H9 (cell line): ENCODE measurements at regions not wholly inside any gene's neighbourhood (a gene's known extent, or its start where the extent isn't known, plus 50 kb on each side); places are given as distances from the start of the nearest gene placed in this dataset.

Source experiments
- DNase-seq: peaks from one replicate; pipeline ENCODE4 v3.0.0-alpha.2; 2017
- H2AFZ ChIP-seq: one replicate; pipeline ENCODE4 v1.6.1; 2013; ENCODE audit warnings: mild to moderate bottlenecking, low read length, control low read depth, moderate library complexity
- H2AK5ac ChIP-seq: 2 replicates; pipeline ENCODE4 v1.6.1; 2013; ENCODE audit warnings: low read length, control low read depth, mixed read lengths; ENCODE audit not compliant: insufficient read length
- H2BK120ac ChIP-seq: one replicate; pipeline ENCODE4 v1.6.1; 2013; ENCODE audit warnings: low read depth, mild to moderate bottlenecking, low read length, control low read depth, inconsistent platforms; ENCODE audit not compliant: poor library complexity, severe bottlenecking
- H2BK12ac ChIP-seq: 2 replicates; pipeline ENCODE4 v1.6.1; 2013; ENCODE audit warnings: low read length, control low read depth, mixed read lengths, low read depth; ENCODE audit not compliant: insufficient read length
- H2BK15ac ChIP-seq: 2 replicates; pipeline ENCODE4 v1.6.1; 2013; ENCODE audit warnings: low read depth, low read length, control low read depth
- H2BK20ac ChIP-seq: one replicate; pipeline ENCODE4 v1.6.1; 2013; ENCODE audit warnings: low read depth, mild to moderate bottlenecking, low read length, control low read depth, inconsistent platforms; ENCODE audit not compliant: poor library complexity, severe bottlenecking
- H2BK5ac ChIP-seq: 2 replicates; pipeline ENCODE4 v1.6.1; 2013; ENCODE audit warnings: low read length, control low read depth, mixed read lengths; ENCODE audit not compliant: insufficient read length
- H3K14ac ChIP-seq: 2 replicates; pipeline ENCODE4 v1.6.1; 2013; ENCODE audit warnings: low read length, control low read depth; ENCODE audit not compliant: insufficient read depth
- H3K18ac ChIP-seq: 2 replicates; pipeline ENCODE4 v1.6.1; 2013; ENCODE audit warnings: low read depth, mild to moderate bottlenecking, mixed read lengths, low read length, control low read depth; ENCODE audit not compliant: insufficient read length
- H3K23ac ChIP-seq: 2 replicates; pipeline ENCODE4 v1.6.1; 2013; ENCODE audit warnings: low read length, control low read depth, mixed read lengths, low read depth; ENCODE audit not compliant: insufficient read length
- H3K23me2 ChIP-seq: 2 replicates; pipeline ENCODE4 v1.6.1; 2013; ENCODE audit warnings: low read depth, mild to moderate bottlenecking, mixed read lengths, low read length, control low read depth; ENCODE audit not compliant: insufficient read length, poor library complexity, severe bottlenecking
- H3K27ac ChIP-seq: 2 replicates; pipeline ENCODE4 v1.5.1; 2013; ENCODE audit warnings: low read length, control low read depth, mixed read lengths, low read depth; ENCODE audit not compliant: insufficient read length
- H3K27me3 ChIP-seq: 2 replicates; pipeline ENCODE4 v1.6.1; 2013; ENCODE audit warnings: low read length, control low read depth, inconsistent platforms; ENCODE audit not compliant: insufficient read depth
- H3K4ac ChIP-seq: 2 replicates; pipeline ENCODE4 v1.6.1; 2013; ENCODE audit warnings: low read depth, mild to moderate bottlenecking, control low read depth, inconsistent platforms, low read length, moderate library complexity
- H3K4me1 ChIP-seq: 2 replicates; pipeline ENCODE4 v1.6.1; 2013; ENCODE audit warnings: low read length, control low read depth, inconsistent platforms; ENCODE audit not compliant: insufficient read depth
- H3K4me2 ChIP-seq: 2 replicates; pipeline ENCODE4 v1.6.1; 2013; ENCODE audit warnings: low read length, control low read depth, mixed read lengths; ENCODE audit not compliant: insufficient read length, insufficient read depth
- H3K56ac ChIP-seq: 2 replicates; pipeline ENCODE4 v1.6.1; 2013; ENCODE audit warnings: low read depth, mild to moderate bottlenecking, mixed read lengths, low read length, control low read depth; ENCODE audit not compliant: insufficient read length
- H3K79me1 ChIP-seq: 2 replicates; pipeline ENCODE4 v1.6.1; 2013; ENCODE audit warnings: low read depth, mild to moderate bottlenecking, moderate library complexity, low read length, control low read depth, inconsistent platforms; ENCODE audit not compliant: insufficient read depth, poor library complexity, severe bottlenecking
- H3K79me2 ChIP-seq: 2 replicates; pipeline ENCODE4 v1.6.1; 2013; ENCODE audit warnings: low read length, control low read depth, inconsistent platforms; ENCODE audit not compliant: insufficient read depth
- H3K9ac ChIP-seq: 2 replicates; pipeline ENCODE4 v1.6.1; 2013; ENCODE audit warnings: low read length, control low read depth, mixed read lengths; ENCODE audit not compliant: insufficient read length; ENCODE audit errors: extremely low read depth
- H3K9me3 ChIP-seq: one replicate; pipeline ENCODE4 v1.6.1; 2013; ENCODE audit warnings: low read depth, low read length, inconsistent platforms; ENCODE audit not compliant: control insufficient read depth
- H3T11ph ChIP-seq: one replicate; pipeline ENCODE4 v1.6.1; 2013; ENCODE audit warnings: mild to moderate bottlenecking, low read length, control low read depth, inconsistent platforms
- H4K20me1 ChIP-seq: one replicate; pipeline ENCODE4 v1.6.1; 2013; ENCODE audit not compliant: control insufficient read depth, insufficient read length, insufficient read depth
- H4K5ac ChIP-seq: 2 replicates; pipeline ENCODE4 v1.6.1; 2013; ENCODE audit warnings: low read depth, mild to moderate bottlenecking, mixed read lengths, low read length, control low read depth; ENCODE audit not compliant: insufficient read length
- H4K8ac ChIP-seq: replicated peaks from 2 replicates; pipeline ENCODE4 v1.6.1; 2013; ENCODE audit warnings: low read length, control low read depth, mixed read lengths, low read depth; ENCODE audit not compliant: insufficient read length
- H4K91ac ChIP-seq: 2 replicates; pipeline ENCODE4 v1.6.1; 2013; ENCODE audit warnings: low read depth, mild to moderate bottlenecking, moderate library complexity, mixed read lengths, low read length, control low read depth; ENCODE audit not compliant: insufficient read length
- H3K27ac Mint-ChIP-seq, 3 experiments: 2 replicates in 2 of 3; 3 replicates in 1 of 3; pipeline ENCODE4 v1.8.0; 2020 to 2021; ENCODE audit warnings: mixed read lengths in 3 of 3, mild to moderate bottlenecking in 1 of 3, moderate library complexity in 1 of 3
- H3K27me3 Mint-ChIP-seq: 2 replicates; pipeline ENCODE4 v1.8.0; 2021; ENCODE audit warnings: low read depth, mild to moderate bottlenecking, moderate library complexity, mixed read lengths
- H3K36me3 Mint-ChIP-seq, 3 experiments: 2 replicates in 2 of 3; 3 replicates in 1 of 3; pipeline ENCODE4 v1.8.0; 2020 to 2021; ENCODE audit warnings: low read depth in 3 of 3, mixed read lengths in 3 of 3; ENCODE audit not compliant: insufficient read depth in 1 of 3
- H3K4me1 Mint-ChIP-seq, 2 experiments: 2 replicates each; pipeline ENCODE4 v1.8.0; 2020; ENCODE audit warnings: mixed read lengths in 2 of 2
- H3K4me3 Mint-ChIP-seq, 2 experiments: 2 replicates in 1 of 2; 3 replicates in 1 of 2; pipeline ENCODE4 v1.8.0; 2020 to 2021; ENCODE audit warnings: mild to moderate bottlenecking in 2 of 2, mixed read lengths in 2 of 2, moderate library complexity in 1 of 2
- H3K9me3 Mint-ChIP-seq, 2 experiments: 2 replicates in 1 of 2; 3 replicates in 1 of 2; pipeline ENCODE4 v1.8.0; 2020; ENCODE audit warnings: mild to moderate bottlenecking in 2 of 2, mixed read lengths in 2 of 2, moderate library complexity in 1 of 2
- WGBS: extraction: QIAGEN DNeasy Blood & Tissue Kit; methylation state at CpG from one replicate; pipeline ENCODE4 v1.1.7; 2013; ENCODE audit warnings: missing lambda C conversion rate, low lambda C conversion rate, mixed read lengths; ENCODE audit not compliant: insufficient read length; ENCODE audit errors: extremely low coverage; 5-methylcytosine and 5-hydroxymethylcytosine counted together
- TF ChIP-seq, protein P1 (sequence below): fragments of 200-600 bp; sonication (generic); conservative IDR thresholded peaks from 3 replicates; pipeline ENCODE4 v1.8.0; 2021; ENCODE audit warnings: antibody characterized with exemption, mild to moderate bottlenecking

- TF ChIP-seq, protein P1, sequence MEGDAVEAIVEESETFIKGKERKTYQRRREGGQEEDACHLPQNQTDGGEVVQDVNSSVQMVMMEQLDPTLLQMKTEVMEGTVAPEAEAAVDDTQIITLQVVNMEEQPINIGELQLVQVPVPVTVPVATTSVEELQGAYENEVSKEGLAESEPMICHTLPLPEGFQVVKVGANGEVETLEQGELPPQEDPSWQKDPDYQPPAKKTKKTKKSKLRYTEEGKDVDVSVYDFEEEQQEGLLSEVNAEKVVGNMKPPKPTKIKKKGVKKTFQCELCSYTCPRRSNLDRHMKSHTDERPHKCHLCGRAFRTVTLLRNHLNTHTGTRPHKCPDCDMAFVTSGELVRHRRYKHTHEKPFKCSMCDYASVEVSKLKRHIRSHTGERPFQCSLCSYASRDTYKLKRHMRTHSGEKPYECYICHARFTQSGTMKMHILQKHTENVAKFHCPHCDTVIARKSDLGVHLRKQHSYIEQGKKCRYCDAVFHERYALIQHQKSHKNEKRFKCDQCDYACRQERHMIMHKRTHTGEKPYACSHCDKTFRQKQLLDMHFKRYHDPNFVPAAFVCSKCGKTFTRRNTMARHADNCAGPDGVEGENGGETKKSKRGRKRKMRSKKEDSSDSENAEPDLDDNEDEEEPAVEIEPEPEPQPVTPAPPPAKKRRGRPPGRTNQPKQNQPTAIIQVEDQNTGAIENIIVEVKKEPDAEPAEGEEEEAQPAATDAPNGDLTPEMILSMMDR = no peak
- H3K27me3 Mint-ChIP-seq = peaks cover 39% of the 10 kb centered on the region
Observed at GRCh38 chr13:112193463-112194166, 126.7 kb downstream of the SOX1 start.

More at GRCh38 chr13:112193463-112194166, 126.7 kb downstream of the SOX1 start:
- H4K8ac ChIP-seq = no peak overlapping the region
- H3K9me3 ChIP-seq = no peaks in the 10 kb centered on the region
- H3K9me3 Mint-ChIP-seq = peaks cover 11 to 12% of the 10 kb centered on the region in 2 experiments
- WGBS = no CpG with 5 or more reads among the region's 15 CpGs
- peaks cover 0 to 14% (median 0%) of the 10 kb centered on the region in 3 experiments; a peak in 4 of 7 replicates for H3K36me3 Mint-ChIP-seq
- H3K79me1 ChIP-seq = no peaks in the 10 kb centered on the region
- no peak overlapping the region for H2BK15ac ChIP-seq
- H3K27ac ChIP-seq = no peak overlapping the region
- H4K20me1 ChIP-seq = no peaks in the 10 kb centered on the region
- no peaks in the 10 kb centered on the region for H3K4me1 Mint-ChIP-seq
- H3K23ac ChIP-seq = no peak overlapping the region
- no peak for DNase-seq
- no peak overlapping the region for H3K56ac ChIP-seq
- no peak overlapping the region for H4K5ac ChIP-seq
- no peak overlapping the region for H3K14ac ChIP-seq
- no peaks in the 10 kb centered on the region for H3K27me3 ChIP-seq
- H3K4ac ChIP-seq = no peak overlapping the region
- H2BK5ac ChIP-seq = no peak overlapping the region
- no peak overlapping the region for H2BK20ac ChIP-seq
- no peak overlapping the region for H4K91ac ChIP-seq
- H2BK12ac ChIP-seq = no peak overlapping the region
- H3K18ac ChIP-seq = no peak overlapping the region
- no peak overlapping the region for H2BK120ac ChIP-seq
- H3K4me1 ChIP-seq = no peaks in the 10 kb centered on the region
- no peak overlapping the region for H3K27ac Mint-ChIP-seq
- no peak overlapping the region for H2AK5ac ChIP-seq
- no peak overlapping the region for H3T11ph ChIP-seq
- H3K79me2 ChIP-seq = no peaks in the 10 kb centered on the region
- no peak overlapping the region for H3K4me3 Mint-ChIP-seq
- no peak overlapping the region for H2AFZ ChIP-seq
- no peak overlapping the region for H3K4me2 ChIP-seq
- no peaks in the 10 kb centered on the region for H3K23me2 ChIP-seq
- H3K9ac ChIP-seq = no peak overlapping the region
